HCT116 (cell line): ENCODE measurements at regions not wholly inside any gene's neighbourhood (a gene's known extent, or its start where the extent isn't known, plus 50 kb on each side); places are given as distances from the start of the nearest gene placed in this dataset.

Source experiments
- ATAC-seq: fragments of 200-7000 bp; cut with Tn5 transposase; 2 replicates; pipeline ENCODE4 v1.9.1; 2020; ENCODE audit warnings: mild to moderate bottlenecking, moderate library complexity
- BruUV-seq: library from RNA; stranded (reverse); fragments of 400-500 nt; replicated peaks from 2 replicates; lab custom pipeline; 2021; lab: Mats Ljungman, UMichigan
- CTCF ChIA-PET: fragments of 300-600 bp; sonication (Branson Sonifier 250); formaldehyde crosslinking; loops from one replicate; lab custom pipeline; 2021; ENCODE audit warnings: antibody characterized with exemption; lab: Charles Lee
- POLR2A ChIA-PET: fragments of 300-600, 350-600 bp; sonication (Branson Sonifier 250); formaldehyde crosslinking; loops from one replicate; lab custom pipeline; 2021; ENCODE audit warnings: antibody characterized with exemption; lab: Charles Lee
- RAD21 ChIA-PET, 2 experiments: fragments of 300-600 bp; sonication (Branson Sonifier 250); formaldehyde crosslinking; loops; one replicate each; lab custom pipeline; 2023; ENCODE audit warnings: low total read pairs in 2 of 2; ENCODE audit not compliant: uncharacterized antibody in 2 of 2, unreplicated experiment in 2 of 2, low non-redundant PET in 1 of 2; lab: Charles Lee
- DNase-seq: peaks from one replicate; pipeline ENCODE4 v3.0.0-alpha.2; 2010; ENCODE audit warnings: low read depth, low spot score
- H2AFZ ChIP-seq: fragments of 200-600 bp; shearing (Covaris generic), sonication (generic); 2 replicates; pipeline ENCODE4 v1.6.1; 2017; ENCODE audit warnings: low read depth, mixed run types, mixed read lengths, antibody characterized with exemption, low read length; ENCODE audit not compliant: poor library complexity, severe bottlenecking
- H3K27ac ChIP-seq: 2 replicates; pipeline ENCODE4 v1.5.1; 2012; ENCODE audit warnings: low read depth, low read length
- H3K27me3 ChIP-seq: fragments of 200-600 bp; sonication (generic); 2 replicates; pipeline ENCODE4 v1.6.1; 2016; ENCODE audit warnings: mixed run types, low read length, mixed read lengths; ENCODE audit not compliant: insufficient read depth
- H3K36me3 ChIP-seq, 2 experiments: fragments of 200-500 bp in 1 of 2; fragments of 200-600 bp in 1 of 2; sonication (Bioruptor generic) in 1 of 2; sonication (generic) in 1 of 2; 2 replicates each; pipeline versions ENCODE4 v1.5.1 to v1.6.1; 2014 to 2016; ENCODE audit warnings: low read length in 2 of 2, inconsistent platforms in 1 of 2, mixed read lengths in 1 of 2, mixed run types in 1 of 2; ENCODE audit not compliant: insufficient read depth in 2 of 2, control insufficient read depth in 1 of 2
- H3K4me1 ChIP-seq, 2 experiments: fragments of 200-600 bp in 1 of 2; sonication (generic) in 1 of 2; 2 replicates each; pipeline versions ENCODE4 v1.5.1 to v1.6.1; 2012 to 2017; ENCODE audit warnings: low read length in 2 of 2, inconsistent platforms in 1 of 2, mild to moderate bottlenecking in 1 of 2, mixed read lengths in 1 of 2, mixed run types in 1 of 2, moderate library complexity in 1 of 2; ENCODE audit not compliant: insufficient read depth in 2 of 2, control insufficient read depth in 1 of 2
- H3K4me2 ChIP-seq: fragments of 200-600 bp; sonication (generic); 2 replicates; pipeline ENCODE4 v1.6.1; 2017; ENCODE audit warnings: mixed run types, low read length, mixed read lengths
- H3K4me3 ChIP-seq, 2 experiments: fragments of 200-600 bp in 1 of 2; sonication (generic) in 1 of 2; replicated peaks in 1 of 2; 2 replicates each; pipeline ENCODE4 v1.5.1; 2011 to 2016; ENCODE audit warnings: low read length in 2 of 2, control low read depth in 1 of 2, low read depth in 1 of 2, mild to moderate bottlenecking in 1 of 2, mixed read lengths in 1 of 2, mixed run types in 1 of 2
- H3K79me2 ChIP-seq: fragments of 200-600 bp; sonication (generic); 2 replicates; pipeline ENCODE4 v1.6.1; 2017; ENCODE audit warnings: mild to moderate bottlenecking, mixed run types, low read length, moderate library complexity, mixed read lengths; ENCODE audit not compliant: insufficient read depth
- H3K9ac ChIP-seq: fragments of 200-600 bp; sonication (generic); 2 replicates; pipeline ENCODE4 v1.6.1; 2016; ENCODE audit warnings: low read length, mixed read lengths
- H3K9me2 ChIP-seq: fragments of 200-600 bp; sonication (generic), shearing (Covaris generic); 2 replicates; pipeline ENCODE4 v1.6.1; 2017; ENCODE audit warnings: mixed run types, mild to moderate bottlenecking, moderate library complexity; ENCODE audit not compliant: insufficient read depth
- H3K9me3 ChIP-seq, 2 experiments: fragments of 200-500 bp in 1 of 2; fragments of 200-600 bp in 1 of 2; sonication (Bioruptor generic) in 1 of 2; sonication (generic) in 1 of 2; 2 replicates each; pipeline ENCODE4 v1.6.1; 2014 to 2017; ENCODE audit warnings: low read length in 2 of 2, mixed read lengths in 2 of 2, inconsistent platforms in 1 of 2, low read depth in 1 of 2, mild to moderate bottlenecking in 1 of 2, mixed run types in 1 of 2, moderate library complexity in 1 of 2; ENCODE audit not compliant: control insufficient read depth in 1 of 2, insufficient read depth in 1 of 2
- H4K20me1 ChIP-seq: fragments of 200-600 bp; sonication (generic), shearing (Covaris generic); 2 replicates; pipeline ENCODE4 v1.6.1; 2017; ENCODE audit warnings: mixed run types, mild to moderate bottlenecking, moderate library complexity; ENCODE audit not compliant: insufficient read depth
- CEBPB ChIP-seq: IDR thresholded peaks from 2 replicates; pipeline ENCODE4 v1.6.1; 2012; ENCODE audit warnings: low read depth
- EGR1 ChIP-seq: IDR thresholded peaks from 2 replicates; pipeline ENCODE4 v1.6.1; 2012; ENCODE audit warnings: low read depth
- ELF1 ChIP-seq: IDR thresholded peaks from 2 replicates; pipeline ENCODE4 v1.6.1; 2012; ENCODE audit warnings: low read depth, borderline replicate concordance
- EZH2 ChIP-seq: fragments of 200-600 bp; sonication (generic); IDR thresholded peaks from 2 replicates; pipeline ENCODE4 v1.6.1; 2017; ENCODE audit warnings: antibody characterized with exemption, mixed run types
- EZH2phosphoT487 ChIP-seq: fragments of 200-600 bp; IDR thresholded peaks from 2 replicates; pipeline ENCODE4 v1.6.1; 2018; ENCODE audit warnings: antibody characterized with exemption, borderline replicate concordance
- FOSL1 ChIP-seq: IDR thresholded peaks from 2 replicates; pipeline ENCODE4 v1.6.1; 2012; ENCODE audit warnings: low read depth
- MAX ChIP-seq: IDR thresholded peaks from 2 replicates; pipeline ENCODE4 v1.6.1; 2012
- POLR2AphosphoS5 ChIP-seq: IDR thresholded peaks from 2 replicates; pipeline ENCODE4 v1.6.1; 2011; ENCODE audit warnings: mild to moderate bottlenecking, low read depth, low read length, moderate library complexity
- REST ChIP-seq: IDR thresholded peaks from 2 replicates; pipeline ENCODE4 v1.6.1; 2012; ENCODE audit warnings: low read depth
- SIN3A ChIP-seq: IDR thresholded peaks from 2 replicates; pipeline ENCODE4 v1.6.1; 2012; ENCODE audit warnings: low read depth
- SP1 ChIP-seq: IDR thresholded peaks from 2 replicates; pipeline ENCODE4 v1.6.1; 2012; ENCODE audit warnings: low read depth
- TCF7L2 ChIP-seq: IDR thresholded peaks from 2 replicates; pipeline ENCODE4 v1.7.0; 2011; ENCODE audit warnings: borderline replicate concordance, inconsistent platforms; ENCODE audit not compliant: insufficient read depth, insufficient read length; ENCODE audit errors: extremely low read depth
- YY1 ChIP-seq: IDR thresholded peaks from 2 replicates; pipeline ENCODE4 v1.6.1; 2011; ENCODE audit warnings: low read length, low read depth, moderate library complexity, mild to moderate bottlenecking; ENCODE audit not compliant: insufficient replicate concordance; ENCODE audit errors: extremely low read depth
- ZFX ChIP-seq: fragments of 450-650 bp; IDR thresholded peaks from 2 replicates; pipeline ENCODE4 v1.6.1; 2017
- ZNF274 ChIP-seq: fragments of 200-500 bp; sonication (Bioruptor generic); IDR thresholded peaks from 2 replicates; pipeline ENCODE4 v1.6.1; 2014; ENCODE audit warnings: mild to moderate bottlenecking, low read depth, low read length, inconsistent platforms
- intact Hi-C: fragments of 100-400 bp; cut with micrococcal nuclease; formaldehyde crosslinking; loops from 2 replicates; pipeline ENCODE4 v1.10.0; 2022
- TF ChIP-seq, protein P1 (sequence below), 3 experiments: fragments of 200-600 bp in 1 of 3; sonication (generic) in 1 of 3; IDR thresholded peaks in 2 of 3; conservative IDR thresholded peaks in 1 of 3; 2 replicates each; pipeline ENCODE4 v1.5.1; 2012 to 2017; ENCODE audit warnings: low read depth in 2 of 3, low read length in 2 of 3, antibody characterized with exemption in 1 of 3, borderline replicate concordance in 1 of 3, control low read depth in 1 of 3, mild to moderate bottlenecking in 1 of 3, mixed read lengths in 1 of 3, mixed run types in 1 of 3, moderate library complexity in 1 of 3; ENCODE audit not compliant: insufficient read depth in 1 of 3

GRCh38 chr4:153107246-153107645 lies 97.0 kb upstream of the TRIM2 start:
- no peaks in the 10 kb centered on the region for H3K27me3 ChIP-seq
- intact Hi-C loops: no loop called here
- no peak for ATAC-seq

More at GRCh38 chr4:153107246-153107645, 97.0 kb upstream of the TRIM2 start:
- no peak overlapping the region for H3K4me2 ChIP-seq
- H3K27ac ChIP-seq: no peak overlapping the region
- no peak overlapping the region for H3K9ac ChIP-seq
- ChIA-PET POLR2A (interaction anchor here (0.7 kb wide), 1 partner anchor 635 kb away, joined by 5 read pairs; no protein-coding TSS in a partner anchor), RAD21 (no interaction called here), CTCF (no interaction called here)
- no peaks in the 10 kb centered on the region for H3K4me1 ChIP-seq
- H3K9me3 ChIP-seq: no peaks in the 10 kb centered on the region
- no peaks in the 10 kb centered on the region for H3K36me3 ChIP-seq
- no peaks in the 10 kb centered on the region for H3K9me2 ChIP-seq
- no peak overlapping the region for H2AFZ ChIP-seq
- H4K20me1 ChIP-seq: no peaks in the 10 kb centered on the region
- no peak overlapping the region for H3K4me3 ChIP-seq
- no peak for TF ChIP-seq EZH2
- TF ChIP-seq EGR1: no peak
- TF ChIP-seq, protein P1, sequence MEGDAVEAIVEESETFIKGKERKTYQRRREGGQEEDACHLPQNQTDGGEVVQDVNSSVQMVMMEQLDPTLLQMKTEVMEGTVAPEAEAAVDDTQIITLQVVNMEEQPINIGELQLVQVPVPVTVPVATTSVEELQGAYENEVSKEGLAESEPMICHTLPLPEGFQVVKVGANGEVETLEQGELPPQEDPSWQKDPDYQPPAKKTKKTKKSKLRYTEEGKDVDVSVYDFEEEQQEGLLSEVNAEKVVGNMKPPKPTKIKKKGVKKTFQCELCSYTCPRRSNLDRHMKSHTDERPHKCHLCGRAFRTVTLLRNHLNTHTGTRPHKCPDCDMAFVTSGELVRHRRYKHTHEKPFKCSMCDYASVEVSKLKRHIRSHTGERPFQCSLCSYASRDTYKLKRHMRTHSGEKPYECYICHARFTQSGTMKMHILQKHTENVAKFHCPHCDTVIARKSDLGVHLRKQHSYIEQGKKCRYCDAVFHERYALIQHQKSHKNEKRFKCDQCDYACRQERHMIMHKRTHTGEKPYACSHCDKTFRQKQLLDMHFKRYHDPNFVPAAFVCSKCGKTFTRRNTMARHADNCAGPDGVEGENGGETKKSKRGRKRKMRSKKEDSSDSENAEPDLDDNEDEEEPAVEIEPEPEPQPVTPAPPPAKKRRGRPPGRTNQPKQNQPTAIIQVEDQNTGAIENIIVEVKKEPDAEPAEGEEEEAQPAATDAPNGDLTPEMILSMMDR (IDR thresholded peaks at IDR 0.05 in 2 of 3, conservative IDR thresholded peaks at IDR 0.05 in 1 of 3; ENCODE audit: borderline replicate concordance in 1 of 3, insufficient read depth in 1 of 3, low read depth in 2 of 3, low read length in 2 of 3): no peak
- TF ChIP-seq EZH2phosphoT487: no peak
- no peak for TF ChIP-seq SIN3A
- no peak for TF ChIP-seq REST
- no peak for TF ChIP-seq ZNF274
- TF ChIP-seq ELF1: no peak
- no peak for TF ChIP-seq POLR2AphosphoS5
- TF ChIP-seq ZFX: no peak
- TF ChIP-seq TCF7L2: no peak
- no peak for TF ChIP-seq CEBPB
- TF ChIP-seq YY1: no peak
- TF ChIP-seq FOSL1: no peak
- TF ChIP-seq MAX: no peak
- TF ChIP-seq SP1: no peak
- no TSS peak for BruUV-seq
- no peak for DNase-seq
- H3K79me2 ChIP-seq: no peaks in the 10 kb centered on the region
